ENCODE measurements at regions not wholly inside any gene's neighbourhood (a gene's known extent, or its start where the extent isn't known, plus 50 kb on each side); places are given as distances from the start of the nearest gene placed in this dataset.

- no peaks in the 10 kb centered on the region for H3K9me3 ChIP-seq (ENCODE audit: insufficient read depth, low read depth, low read length)
- H2AFZ ChIP-seq (ENCODE audit: low read length): no peak overlapping the region
- no peak overlapping the region for H3K4me2 ChIP-seq (ENCODE audit: low read depth, low read length, poor library complexity, severe bottlenecking)
- H3F3A ChIP-seq (ENCODE audit: low read depth): no peaks in the 10 kb centered on the region
- no peak overlapping the region for H3K9ac ChIP-seq (ENCODE audit: low read depth, low read length, poor library complexity, severe bottlenecking)
- H3K4me3 ChIP-seq (ENCODE audit: low read length, poor library complexity, severe bottlenecking): no peak overlapping the region
- no peaks in the 10 kb centered on the region for H3K79me2 ChIP-seq (ENCODE audit: insufficient read depth, low read length)
- H3K27me3 ChIP-seq (ENCODE audit: insufficient read depth, low read length, poor library complexity, severe bottlenecking): no peaks in the 10 kb centered on the region
- no peaks in the 10 kb centered on the region for H3K36me3 ChIP-seq (ENCODE audit: insufficient read depth, low read length)
- H3K9me2 ChIP-seq (replicated peaks; ENCODE audit: low read depth, low read length): no peaks in the 10 kb centered on the region
- TF ChIP-seq CTCF (conservative IDR thresholded peaks at IDR 0.05; ENCODE audit: low read length) (no peak), EZH2phosphoT487 (IDR thresholded peaks at IDR 0.05; ENCODE audit: borderline replicate concordance) (no peak)
- no peaks in the 10 kb centered on the region for H4K20me1 ChIP-seq (ENCODE audit: insufficient read depth, low read length, poor library complexity, severe bottlenecking)
- H3K4me1 ChIP-seq (ENCODE audit: insufficient read depth, low read length, poor library complexity, severe bottlenecking): no peaks in the 10 kb centered on the region
Measured at GRCh38 chr10:57142925-57143576, 782.0 kb upstream of the ZWINT start.

GRCh38 chr10:57141708-57142107, 780.6 kb upstream of the ZWINT start:
- Histone ChIP-seq H3K9ac (ENCODE audit: low read depth, low read length, poor library complexity, severe bottlenecking) (no peak overlapping the region), H3K9me3 (ENCODE audit: insufficient read depth, low read depth, low read length) (no peaks in the 10 kb centered on the region), H3K36me3 (ENCODE audit: insufficient read depth, low read length) (no peaks in the 10 kb centered on the region), H3F3A (ENCODE audit: low read depth) (no peaks in the 10 kb centered on the region), H3K4me2 (ENCODE audit: low read depth, low read length, poor library complexity, severe bottlenecking) (no peak overlapping the region), H3K4me3 (ENCODE audit: low read length, poor library complexity, severe bottlenecking) (no peak overlapping the region), H3K9me2 (replicated peaks; ENCODE audit: low read depth, low read length) (no peaks in the 10 kb centered on the region), H3K27me3 (ENCODE audit: insufficient read depth, low read length, poor library complexity, severe bottlenecking) (no peaks in the 10 kb centered on the region), H4K20me1 (ENCODE audit: insufficient read depth, low read length, poor library complexity, severe bottlenecking) (no peaks in the 10 kb centered on the region), H3K4me1 (ENCODE audit: insufficient read depth, low read length, poor library complexity, severe bottlenecking) (no peaks in the 10 kb centered on the region), H3K79me2 (ENCODE audit: insufficient read depth, low read length) (no peaks in the 10 kb centered on the region), H2AFZ (ENCODE audit: low read length) (no peak overlapping the region)
- TF ChIP-seq CTCF (conservative IDR thresholded peaks at IDR 0.05; ENCODE audit: low read length): no peak
- TF ChIP-seq EZH2phosphoT487 (IDR thresholded peaks at IDR 0.05; ENCODE audit: borderline replicate concordance): no peak

GRCh38 chr10:57119684-57120083, 758.6 kb upstream of the ZWINT start:
- Histone ChIP-seq H3K79me2 (ENCODE audit: insufficient read depth, low read length) (no peaks in the 10 kb centered on the region), H4K20me1 (ENCODE audit: insufficient read depth, low read length, poor library complexity, severe bottlenecking) (no peaks in the 10 kb centered on the region), H3K9ac (ENCODE audit: low read depth, low read length, poor library complexity, severe bottlenecking) (no peak overlapping the region), H3K9me3 (ENCODE audit: insufficient read depth, low read depth, low read length) (no peaks in the 10 kb centered on the region), H3K36me3 (ENCODE audit: insufficient read depth, low read length) (no peaks in the 10 kb centered on the region), H3K4me3 (ENCODE audit: low read length, poor library complexity, severe bottlenecking) (no peak overlapping the region), H2AFZ (ENCODE audit: low read length) (no peak overlapping the region), H3K4me1 (ENCODE audit: insufficient read depth, low read length, poor library complexity, severe bottlenecking) (no peaks in the 10 kb centered on the region), H3K4me2 (ENCODE audit: low read depth, low read length, poor library complexity, severe bottlenecking) (no peak overlapping the region), H3K27me3 (ENCODE audit: insufficient read depth, low read length, poor library complexity, severe bottlenecking) (no peaks in the 10 kb centered on the region), H3K9me2 (replicated peaks; ENCODE audit: low read depth, low read length) (no peaks in the 10 kb centered on the region), H3F3A (ENCODE audit: low read depth) (no peaks in the 10 kb centered on the region)
- TF ChIP-seq EZH2phosphoT487 (IDR thresholded peaks at IDR 0.05; ENCODE audit: borderline replicate concordance) (no peak), CTCF (conservative IDR thresholded peaks at IDR 0.05; ENCODE audit: low read length) (no peak)
